ENCODE measurements at regions not wholly inside any gene's neighbourhood (a gene's known extent, or its start where the extent isn't known, plus 50 kb on each side); places are given as distances from the start of the nearest gene placed in this dataset.
A peak's percentile ranks its signal among the peaks of the same experiment; 100 is the strongest.

GRCh38 chr1:163410073-163410999 lies 88.6 kb downstream of the NUF2 start:
- H4K5ac ChIP-seq (ENCODE audit: insufficient read length, low read depth, low read length) = no peak overlapping the region
- TF ChIP-seq, protein P1, sequence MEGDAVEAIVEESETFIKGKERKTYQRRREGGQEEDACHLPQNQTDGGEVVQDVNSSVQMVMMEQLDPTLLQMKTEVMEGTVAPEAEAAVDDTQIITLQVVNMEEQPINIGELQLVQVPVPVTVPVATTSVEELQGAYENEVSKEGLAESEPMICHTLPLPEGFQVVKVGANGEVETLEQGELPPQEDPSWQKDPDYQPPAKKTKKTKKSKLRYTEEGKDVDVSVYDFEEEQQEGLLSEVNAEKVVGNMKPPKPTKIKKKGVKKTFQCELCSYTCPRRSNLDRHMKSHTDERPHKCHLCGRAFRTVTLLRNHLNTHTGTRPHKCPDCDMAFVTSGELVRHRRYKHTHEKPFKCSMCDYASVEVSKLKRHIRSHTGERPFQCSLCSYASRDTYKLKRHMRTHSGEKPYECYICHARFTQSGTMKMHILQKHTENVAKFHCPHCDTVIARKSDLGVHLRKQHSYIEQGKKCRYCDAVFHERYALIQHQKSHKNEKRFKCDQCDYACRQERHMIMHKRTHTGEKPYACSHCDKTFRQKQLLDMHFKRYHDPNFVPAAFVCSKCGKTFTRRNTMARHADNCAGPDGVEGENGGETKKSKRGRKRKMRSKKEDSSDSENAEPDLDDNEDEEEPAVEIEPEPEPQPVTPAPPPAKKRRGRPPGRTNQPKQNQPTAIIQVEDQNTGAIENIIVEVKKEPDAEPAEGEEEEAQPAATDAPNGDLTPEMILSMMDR (conservative IDR thresholded peaks at IDR 0.05) = peak; percentile 93
- H3K23ac ChIP-seq (ENCODE audit: insufficient read length, low read depth, low read length) = no peak overlapping the region
- no peaks in the 10 kb centered on the region for H4K20me1 ChIP-seq (ENCODE audit: control insufficient read depth, insufficient read depth, insufficient read length)
- peaks cover 2% of the 10 kb centered on the region; the same call in 1 of the 2 replicates for H3K4me1 ChIP-seq (ENCODE audit: insufficient read depth, low read length)
- no peak overlapping the region for H3K27ac ChIP-seq (ENCODE audit: insufficient read length, low read depth, low read length)
- no peak overlapping the region for H2BK5ac ChIP-seq (ENCODE audit: insufficient read length, low read length)
- peak overlapping the region in 1 of 2 experiments; percentile 11; a peak in 1 of 5 replicates for H3K4me3 Mint-ChIP-seq
- no peak overlapping the region for H4K91ac ChIP-seq (ENCODE audit: insufficient read length, low read depth, low read length)
- peaks cover 14% of the 10 kb centered on the region for H3K27me3 Mint-ChIP-seq (ENCODE audit: low read depth)
- no peak overlapping the region for H3K14ac ChIP-seq (ENCODE audit: insufficient read depth, low read length)
- no peaks in the 10 kb centered on the region for H3K79me1 ChIP-seq (ENCODE audit: insufficient read depth, low read depth, low read length, poor library complexity, severe bottlenecking)
- H3K4ac ChIP-seq (ENCODE audit: low read depth, low read length) = no peak overlapping the region
- no peak overlapping the region for H3K4me2 ChIP-seq (ENCODE audit: insufficient read depth, insufficient read length, low read length)
- H3K9ac ChIP-seq (ENCODE audit: extremely low read depth, insufficient read length, low read length) = no peak overlapping the region
- H2AFZ ChIP-seq (ENCODE audit: low read length) = peak overlapping the region; percentile 91
- no CpG with 5 or more reads among the region's 10 CpGs for WGBS (ENCODE audit: extremely low coverage, insufficient read length, low lambda C conversion rate)
- no peak overlapping the region for H3T11ph ChIP-seq (ENCODE audit: low read length)
- H4K8ac ChIP-seq (replicated peaks; ENCODE audit: insufficient read length, low read depth, low read length) = no peak overlapping the region
- H3K79me2 ChIP-seq (ENCODE audit: insufficient read depth, low read length) = no peaks in the 10 kb centered on the region
- no peaks in the 10 kb centered on the region; the same call in 1 of the 2 replicates for H3K27me3 ChIP-seq (ENCODE audit: insufficient read depth, low read length)
- no peaks in the 10 kb centered on the region for H3K36me3 Mint-ChIP-seq (ENCODE audit: insufficient read depth in 1 of 3, low read depth in 3 of 3)
- H2BK20ac ChIP-seq (ENCODE audit: low read depth, low read length, poor library complexity, severe bottlenecking) = no peak overlapping the region
- H3K56ac ChIP-seq (ENCODE audit: insufficient read length, low read depth, low read length) = no peak overlapping the region
- no peak overlapping the region for H2AK5ac ChIP-seq (ENCODE audit: insufficient read length, low read length)
- no peak overlapping the region for H3K18ac ChIP-seq (ENCODE audit: insufficient read length, low read depth, low read length)
- peak overlapping the region in 1 of 3 experiments; percentile 13; a peak in 3 of 7 replicates for H3K27ac Mint-ChIP-seq
- peak; percentile 65 for DNase-seq
- H3K4me1 Mint-ChIP-seq = peaks cover 13 to 31% of the 10 kb centered on the region in 2 experiments
- H3K9me3 Mint-ChIP-seq = peaks cover 0 to 2% of the 10 kb centered on the region in 2 experiments; a peak in 1 of 5 replicates
- no peak overlapping the region for H2BK12ac ChIP-seq (ENCODE audit: insufficient read length, low read depth, low read length)
- no peak overlapping the region for H2BK15ac ChIP-seq (ENCODE audit: low read depth, low read length)
- H3K9me3 ChIP-seq (ENCODE audit: control insufficient read depth, low read depth, low read length) = no peaks in the 10 kb centered on the region
- no peak overlapping the region for H2BK120ac ChIP-seq (ENCODE audit: low read depth, low read length, poor library complexity, severe bottlenecking)
- no peaks in the 10 kb centered on the region for H3K23me2 ChIP-seq (ENCODE audit: insufficient read length, low read depth, low read length, poor library complexity, severe bottlenecking)
